ENCODE measurements at regions not wholly inside any gene's neighbourhood (a gene's known extent, or its start where the extent isn't known, plus 50 kb on each side); places are given as distances from the start of the nearest gene placed in this dataset.

DNA sequence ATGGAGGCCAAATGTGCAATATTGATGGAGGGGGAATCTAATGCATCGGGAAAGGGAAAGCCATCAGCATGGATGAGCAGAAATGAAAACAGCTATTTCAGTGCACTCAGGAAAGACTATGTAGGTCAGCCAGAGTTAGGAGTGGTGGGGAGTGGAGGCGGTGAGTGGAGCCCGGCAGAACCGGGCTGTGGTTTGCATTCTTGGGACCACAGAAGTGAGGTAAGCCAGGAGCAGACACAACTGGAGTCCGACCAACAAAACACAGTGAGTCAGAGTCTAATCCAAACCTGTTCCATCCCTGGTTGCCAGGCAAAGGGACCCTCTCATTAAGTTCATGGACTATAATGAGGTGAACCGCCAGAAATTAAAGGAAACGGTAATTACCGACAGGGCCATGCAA, 61.1 kb upstream of the RAB12 start:
- TF ChIP-seq, protein P1, sequence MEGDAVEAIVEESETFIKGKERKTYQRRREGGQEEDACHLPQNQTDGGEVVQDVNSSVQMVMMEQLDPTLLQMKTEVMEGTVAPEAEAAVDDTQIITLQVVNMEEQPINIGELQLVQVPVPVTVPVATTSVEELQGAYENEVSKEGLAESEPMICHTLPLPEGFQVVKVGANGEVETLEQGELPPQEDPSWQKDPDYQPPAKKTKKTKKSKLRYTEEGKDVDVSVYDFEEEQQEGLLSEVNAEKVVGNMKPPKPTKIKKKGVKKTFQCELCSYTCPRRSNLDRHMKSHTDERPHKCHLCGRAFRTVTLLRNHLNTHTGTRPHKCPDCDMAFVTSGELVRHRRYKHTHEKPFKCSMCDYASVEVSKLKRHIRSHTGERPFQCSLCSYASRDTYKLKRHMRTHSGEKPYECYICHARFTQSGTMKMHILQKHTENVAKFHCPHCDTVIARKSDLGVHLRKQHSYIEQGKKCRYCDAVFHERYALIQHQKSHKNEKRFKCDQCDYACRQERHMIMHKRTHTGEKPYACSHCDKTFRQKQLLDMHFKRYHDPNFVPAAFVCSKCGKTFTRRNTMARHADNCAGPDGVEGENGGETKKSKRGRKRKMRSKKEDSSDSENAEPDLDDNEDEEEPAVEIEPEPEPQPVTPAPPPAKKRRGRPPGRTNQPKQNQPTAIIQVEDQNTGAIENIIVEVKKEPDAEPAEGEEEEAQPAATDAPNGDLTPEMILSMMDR (optimal IDR thresholded peaks at IDR 0.05 in 1 of 3, IDR thresholded peaks at IDR 0.05 in 1 of 3, conservative IDR thresholded peaks at IDR 0.05 in 1 of 3; ENCODE audit: extremely low read depth in 1 of 3, insufficient read depth in 2 of 3, low read length in 3 of 3), result no peak
- no peak for TF ChIP-seq EZH2 (IDR thresholded peaks at IDR 0.05; ENCODE audit: low read length)

All from keratinocyte (primary cell).